Esophagus squamous epithelium (tissue), 4 donors: ENCODE measurements at regions not wholly inside any gene's neighbourhood (a gene's known extent, or its start where the extent isn't known, plus 50 kb on each side); places are given as distances from the start of the nearest gene placed in this dataset.

Experiments used
- POLR2A ChIP-seq, 4 donors: fragments of 450-650 bp; IDR thresholded peaks; one replicate each; pipeline ENCODE4 v1.6.1; 2017; ENCODE audit warnings: antibody characterized with exemption in 4 of 4, mild to moderate bottlenecking in 4 of 4, moderate library complexity in 3 of 4
- TF ChIP-seq, protein P1 (sequence below), 6 experiments: fragments of 450-650 bp in 4 of 6; fragments of 200-600 bp in 2 of 6; sonication (generic) in 2 of 6; IDR thresholded peaks; one replicate each; pipeline ENCODE4 v1.5.1; 2016 to 2019; ENCODE audit warnings: antibody characterized with exemption in 6 of 6, mild to moderate bottlenecking in 4 of 6, moderate library complexity in 4 of 6

GRCh38 chr10:101284101-101284743, 55.0 kb upstream of the LBX1 start:
- TF ChIP-seq, protein P1, sequence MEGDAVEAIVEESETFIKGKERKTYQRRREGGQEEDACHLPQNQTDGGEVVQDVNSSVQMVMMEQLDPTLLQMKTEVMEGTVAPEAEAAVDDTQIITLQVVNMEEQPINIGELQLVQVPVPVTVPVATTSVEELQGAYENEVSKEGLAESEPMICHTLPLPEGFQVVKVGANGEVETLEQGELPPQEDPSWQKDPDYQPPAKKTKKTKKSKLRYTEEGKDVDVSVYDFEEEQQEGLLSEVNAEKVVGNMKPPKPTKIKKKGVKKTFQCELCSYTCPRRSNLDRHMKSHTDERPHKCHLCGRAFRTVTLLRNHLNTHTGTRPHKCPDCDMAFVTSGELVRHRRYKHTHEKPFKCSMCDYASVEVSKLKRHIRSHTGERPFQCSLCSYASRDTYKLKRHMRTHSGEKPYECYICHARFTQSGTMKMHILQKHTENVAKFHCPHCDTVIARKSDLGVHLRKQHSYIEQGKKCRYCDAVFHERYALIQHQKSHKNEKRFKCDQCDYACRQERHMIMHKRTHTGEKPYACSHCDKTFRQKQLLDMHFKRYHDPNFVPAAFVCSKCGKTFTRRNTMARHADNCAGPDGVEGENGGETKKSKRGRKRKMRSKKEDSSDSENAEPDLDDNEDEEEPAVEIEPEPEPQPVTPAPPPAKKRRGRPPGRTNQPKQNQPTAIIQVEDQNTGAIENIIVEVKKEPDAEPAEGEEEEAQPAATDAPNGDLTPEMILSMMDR (IDR thresholded peaks at IDR 0.05), result no peak
- no peak for TF ChIP-seq POLR2A (IDR thresholded peaks at IDR 0.05)
